GM23338 (cell line): ENCODE measurements at regions not wholly inside any gene's neighbourhood (a gene's known extent, or its start where the extent isn't known, plus 50 kb on each side); places are given as distances from the start of the nearest gene placed in this dataset.

Experiments used
- ATAC-seq: fragments of 200-7000 bp; cut with Tn5 transposase; 3 replicates; pipeline ENCODE4 v1.9.1; 2020
- DNase-seq: peaks from one replicate; pipeline ENCODE4 v3.0.0-alpha.2; 2015; ENCODE audit warnings: low spot score
- H2AFZ ChIP-seq: fragments of 200-600 bp; sonication (generic); 2 replicates; pipeline ENCODE4 v1.8.0; 2016; ENCODE audit warnings: antibody characterized with exemption, mild to moderate bottlenecking, moderate library complexity
- H3F3A ChIP-seq: fragments of 200-600 bp; sonication (generic); replicated peaks from 2 replicates; pipeline ENCODE4 v1.8.0; 2017; ENCODE audit warnings: antibody characterized with exemption, mixed run types, low read depth
- H3K27ac ChIP-seq: fragments of 200-600 bp; sonication (generic); 2 replicates; pipeline ENCODE4 v1.6.1; 2016; ENCODE audit warnings: low read depth
- H3K27me3 ChIP-seq: fragments of 200-600 bp; sonication (generic); 2 replicates; pipeline ENCODE4 v1.8.0; 2016; ENCODE audit warnings: mild to moderate bottlenecking, mixed run types, moderate library complexity; ENCODE audit not compliant: insufficient read depth
- H3K36me3 ChIP-seq: fragments of 200-600 bp; sonication (generic); 2 replicates; pipeline ENCODE4 v1.8.0; 2016; ENCODE audit warnings: mild to moderate bottlenecking; ENCODE audit not compliant: insufficient read depth
- H3K4me1 ChIP-seq: fragments of 200-600 bp; sonication (generic); 2 replicates; pipeline ENCODE4 v1.8.0; 2016; ENCODE audit warnings: mild to moderate bottlenecking, moderate library complexity; ENCODE audit not compliant: insufficient read depth
- H3K4me2 ChIP-seq: fragments of 200-600 bp; sonication (generic); 2 replicates; pipeline ENCODE4 v1.7.1; 2017; ENCODE audit warnings: mixed run types
- H3K4me3 ChIP-seq: fragments of 200-600 bp; sonication (generic); 2 replicates; pipeline ENCODE4 v1.6.1; 2016; ENCODE audit warnings: mixed run types
- H3K79me2 ChIP-seq: fragments of 200-600 bp; sonication (generic); replicated peaks from 2 replicates; pipeline ENCODE4 v1.8.0; 2017; ENCODE audit warnings: mild to moderate bottlenecking; ENCODE audit not compliant: insufficient read depth
- H3K9me2 ChIP-seq: fragments of 200-600 bp; sonication (generic); 2 replicates; pipeline ENCODE4 v1.8.0; 2017; ENCODE audit not compliant: insufficient read depth
- H4K20me1 ChIP-seq: fragments of 200-600 bp; sonication (generic); replicated peaks from 2 replicates; pipeline ENCODE4 v1.8.0; 2017; ENCODE audit warnings: mild to moderate bottlenecking; ENCODE audit not compliant: insufficient read depth
- H3K27ac Mint-ChIP-seq: 2 replicates; pipeline ENCODE4 v1.8.0; 2020; ENCODE audit warnings: inconsistent platforms, mild to moderate bottlenecking, moderate library complexity, mixed read lengths
- H3K27me3 Mint-ChIP-seq: 3 replicates; pipeline ENCODE4 v1.8.0; 2022; ENCODE audit warnings: low read depth, mild to moderate bottlenecking, moderate library complexity, mixed read lengths, inconsistent platforms; ENCODE audit not compliant: insufficient read depth, poor library complexity
- H3K36me3 Mint-ChIP-seq: 3 replicates; pipeline ENCODE4 v1.8.0; 2021; ENCODE audit warnings: low read depth, mild to moderate bottlenecking, inconsistent platforms, moderate library complexity, mixed read lengths
- H3K4me1 Mint-ChIP-seq: 3 replicates; pipeline ENCODE4 v1.8.0; 2020; ENCODE audit warnings: mild to moderate bottlenecking, inconsistent platforms, mixed read lengths
- H3K4me3 Mint-ChIP-seq: 3 replicates; pipeline ENCODE4 v1.8.0; 2021; ENCODE audit warnings: moderate library complexity, mild to moderate bottlenecking, inconsistent platforms, mixed read lengths
- H3K9me3 Mint-ChIP-seq: 3 replicates; pipeline ENCODE4 v1.8.0; 2020; ENCODE audit warnings: moderate library complexity, mild to moderate bottlenecking, inconsistent platforms, mixed read lengths
- CREB1 ChIP-seq: fragments of 250-450 bp; sonication (Bioruptor Pico); IDR thresholded peaks from 2 replicates; pipeline ENCODE4 v1.5.0; 2020; ENCODE audit warnings: low read depth, mild to moderate bottlenecking, moderate library complexity
- EZH2 ChIP-seq: fragments of 200-600 bp; sonication (generic); IDR thresholded peaks from one replicate; pipeline ENCODE4 v1.8.0; 2017; ENCODE audit warnings: antibody characterized with exemption, mild to moderate bottlenecking, low read depth; ENCODE audit not compliant: unreplicated experiment
- EZH2phosphoT487 ChIP-seq: fragments of 200-600 bp; sonication (generic); IDR thresholded peaks from one replicate; pipeline ENCODE4 v1.8.1; 2018; ENCODE audit warnings: antibody characterized with exemption; ENCODE audit not compliant: unreplicated experiment
- POLR2AphosphoS5 ChIP-seq: IDR thresholded peaks from 2 replicates; pipeline ENCODE4 v1.6.1; 2016; ENCODE audit warnings: antibody characterized with exemption, low read depth
- STAT1 ChIP-seq: IDR thresholded peaks from one replicate; pipeline ENCODE4 v1.6.1; 2016; ENCODE audit warnings: antibody characterized with exemption; ENCODE audit not compliant: unreplicated experiment
- ZNF114 ChIP-seq: fragments of 250-450 bp; sonication (Bioruptor Pico); IDR thresholded peaks from 2 replicates; pipeline ENCODE4 v1.5.0; 2020; ENCODE audit warnings: mild to moderate bottlenecking, moderate library complexity
- ZNF331 ChIP-seq: fragments of 250-450 bp; sonication (Bioruptor Pico); IDR thresholded peaks from 2 replicates; pipeline ENCODE4 v1.5.0; 2020; ENCODE audit warnings: low read depth, mild to moderate bottlenecking, moderate library complexity
- TF ChIP-seq, protein P1 (sequence below): IDR thresholded peaks from 2 replicates; pipeline ENCODE4 v1.6.1; 2016; ENCODE audit warnings: antibody characterized with exemption
- TF ChIP-seq, protein P2 (sequence below), 2 experiments: fragments of 200-600 bp in 1 of 2; sonication (generic) in 1 of 2; conservative IDR thresholded peaks; 2 replicates each; pipeline versions ENCODE4 v1.5.1 to v1.6.1; 2016 to 2017; ENCODE audit warnings: antibody characterized with exemption in 2 of 2, low read depth in 2 of 2, mild to moderate bottlenecking in 2 of 2, moderate library complexity in 1 of 2
- TF ChIP-seq, protein P3 (sequence below): fragments of 250-450 bp; sonication (Bioruptor Pico); IDR thresholded peaks from 2 replicates; pipeline ENCODE4 v1.5.0; 2020; ENCODE audit warnings: mild to moderate bottlenecking, moderate library complexity

DNA sequence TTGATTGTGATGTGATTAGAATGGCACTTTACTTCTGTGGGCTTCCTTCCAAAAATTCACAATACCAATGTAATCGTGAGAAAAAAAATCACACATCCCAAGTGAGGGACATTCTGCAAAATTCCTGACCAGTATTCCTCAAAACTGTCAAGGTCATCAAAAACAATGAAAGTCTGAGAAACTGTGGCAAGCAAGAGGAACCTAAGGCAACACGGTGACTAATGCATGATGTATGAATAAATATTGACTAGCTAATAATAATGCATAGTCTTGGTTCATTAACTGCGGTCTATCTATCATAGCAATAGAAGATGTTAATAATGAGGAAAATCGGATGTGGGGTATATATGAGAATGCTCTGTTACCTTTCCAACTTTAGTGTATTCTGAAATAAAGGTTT is 159.0 kb downstream of the RFC3 start:
- H3F3A ChIP-seq, result no peaks in the 10 kb centered on the region
- Mint-ChIP-seq H3K4me1 (no peaks in the 10 kb centered on the region), H3K36me3 (no peaks in the 10 kb centered on the region), H3K27ac (no peak overlapping the region), H3K4me3 (no peak overlapping the region), H3K27me3 (no peaks in the 10 kb centered on the region), H3K9me3 (no peaks in the 10 kb centered on the region)
- no peak overlapping the region for H3K4me2 ChIP-seq
- H3K27me3 ChIP-seq, result no peaks in the 10 kb centered on the region
- no peak for TF ChIP-seq ZNF331
- TF ChIP-seq POLR2AphosphoS5, result no peak
- TF ChIP-seq CREB1 (CRISPR knock-in tag), result no peak
- no peak for TF ChIP-seq ZNF114
- no peak for TF ChIP-seq EZH2phosphoT487
- TF ChIP-seq, protein P1, sequence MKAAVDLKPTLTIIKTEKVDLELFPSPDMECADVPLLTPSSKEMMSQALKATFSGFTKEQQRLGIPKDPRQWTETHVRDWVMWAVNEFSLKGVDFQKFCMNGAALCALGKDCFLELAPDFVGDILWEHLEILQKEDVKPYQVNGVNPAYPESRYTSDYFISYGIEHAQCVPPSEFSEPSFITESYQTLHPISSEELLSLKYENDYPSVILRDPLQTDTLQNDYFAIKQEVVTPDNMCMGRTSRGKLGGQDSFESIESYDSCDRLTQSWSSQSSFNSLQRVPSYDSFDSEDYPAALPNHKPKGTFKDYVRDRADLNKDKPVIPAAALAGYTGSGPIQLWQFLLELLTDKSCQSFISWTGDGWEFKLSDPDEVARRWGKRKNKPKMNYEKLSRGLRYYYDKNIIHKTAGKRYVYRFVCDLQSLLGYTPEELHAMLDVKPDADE, result no peak
- TF ChIP-seq, protein P2, sequence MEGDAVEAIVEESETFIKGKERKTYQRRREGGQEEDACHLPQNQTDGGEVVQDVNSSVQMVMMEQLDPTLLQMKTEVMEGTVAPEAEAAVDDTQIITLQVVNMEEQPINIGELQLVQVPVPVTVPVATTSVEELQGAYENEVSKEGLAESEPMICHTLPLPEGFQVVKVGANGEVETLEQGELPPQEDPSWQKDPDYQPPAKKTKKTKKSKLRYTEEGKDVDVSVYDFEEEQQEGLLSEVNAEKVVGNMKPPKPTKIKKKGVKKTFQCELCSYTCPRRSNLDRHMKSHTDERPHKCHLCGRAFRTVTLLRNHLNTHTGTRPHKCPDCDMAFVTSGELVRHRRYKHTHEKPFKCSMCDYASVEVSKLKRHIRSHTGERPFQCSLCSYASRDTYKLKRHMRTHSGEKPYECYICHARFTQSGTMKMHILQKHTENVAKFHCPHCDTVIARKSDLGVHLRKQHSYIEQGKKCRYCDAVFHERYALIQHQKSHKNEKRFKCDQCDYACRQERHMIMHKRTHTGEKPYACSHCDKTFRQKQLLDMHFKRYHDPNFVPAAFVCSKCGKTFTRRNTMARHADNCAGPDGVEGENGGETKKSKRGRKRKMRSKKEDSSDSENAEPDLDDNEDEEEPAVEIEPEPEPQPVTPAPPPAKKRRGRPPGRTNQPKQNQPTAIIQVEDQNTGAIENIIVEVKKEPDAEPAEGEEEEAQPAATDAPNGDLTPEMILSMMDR (conservative IDR thresholded peaks at IDR 0.05; ENCODE audit: low read depth in 2 of 2), result no peak
- no peak for TF ChIP-seq STAT1
- TF ChIP-seq, protein P3, sequence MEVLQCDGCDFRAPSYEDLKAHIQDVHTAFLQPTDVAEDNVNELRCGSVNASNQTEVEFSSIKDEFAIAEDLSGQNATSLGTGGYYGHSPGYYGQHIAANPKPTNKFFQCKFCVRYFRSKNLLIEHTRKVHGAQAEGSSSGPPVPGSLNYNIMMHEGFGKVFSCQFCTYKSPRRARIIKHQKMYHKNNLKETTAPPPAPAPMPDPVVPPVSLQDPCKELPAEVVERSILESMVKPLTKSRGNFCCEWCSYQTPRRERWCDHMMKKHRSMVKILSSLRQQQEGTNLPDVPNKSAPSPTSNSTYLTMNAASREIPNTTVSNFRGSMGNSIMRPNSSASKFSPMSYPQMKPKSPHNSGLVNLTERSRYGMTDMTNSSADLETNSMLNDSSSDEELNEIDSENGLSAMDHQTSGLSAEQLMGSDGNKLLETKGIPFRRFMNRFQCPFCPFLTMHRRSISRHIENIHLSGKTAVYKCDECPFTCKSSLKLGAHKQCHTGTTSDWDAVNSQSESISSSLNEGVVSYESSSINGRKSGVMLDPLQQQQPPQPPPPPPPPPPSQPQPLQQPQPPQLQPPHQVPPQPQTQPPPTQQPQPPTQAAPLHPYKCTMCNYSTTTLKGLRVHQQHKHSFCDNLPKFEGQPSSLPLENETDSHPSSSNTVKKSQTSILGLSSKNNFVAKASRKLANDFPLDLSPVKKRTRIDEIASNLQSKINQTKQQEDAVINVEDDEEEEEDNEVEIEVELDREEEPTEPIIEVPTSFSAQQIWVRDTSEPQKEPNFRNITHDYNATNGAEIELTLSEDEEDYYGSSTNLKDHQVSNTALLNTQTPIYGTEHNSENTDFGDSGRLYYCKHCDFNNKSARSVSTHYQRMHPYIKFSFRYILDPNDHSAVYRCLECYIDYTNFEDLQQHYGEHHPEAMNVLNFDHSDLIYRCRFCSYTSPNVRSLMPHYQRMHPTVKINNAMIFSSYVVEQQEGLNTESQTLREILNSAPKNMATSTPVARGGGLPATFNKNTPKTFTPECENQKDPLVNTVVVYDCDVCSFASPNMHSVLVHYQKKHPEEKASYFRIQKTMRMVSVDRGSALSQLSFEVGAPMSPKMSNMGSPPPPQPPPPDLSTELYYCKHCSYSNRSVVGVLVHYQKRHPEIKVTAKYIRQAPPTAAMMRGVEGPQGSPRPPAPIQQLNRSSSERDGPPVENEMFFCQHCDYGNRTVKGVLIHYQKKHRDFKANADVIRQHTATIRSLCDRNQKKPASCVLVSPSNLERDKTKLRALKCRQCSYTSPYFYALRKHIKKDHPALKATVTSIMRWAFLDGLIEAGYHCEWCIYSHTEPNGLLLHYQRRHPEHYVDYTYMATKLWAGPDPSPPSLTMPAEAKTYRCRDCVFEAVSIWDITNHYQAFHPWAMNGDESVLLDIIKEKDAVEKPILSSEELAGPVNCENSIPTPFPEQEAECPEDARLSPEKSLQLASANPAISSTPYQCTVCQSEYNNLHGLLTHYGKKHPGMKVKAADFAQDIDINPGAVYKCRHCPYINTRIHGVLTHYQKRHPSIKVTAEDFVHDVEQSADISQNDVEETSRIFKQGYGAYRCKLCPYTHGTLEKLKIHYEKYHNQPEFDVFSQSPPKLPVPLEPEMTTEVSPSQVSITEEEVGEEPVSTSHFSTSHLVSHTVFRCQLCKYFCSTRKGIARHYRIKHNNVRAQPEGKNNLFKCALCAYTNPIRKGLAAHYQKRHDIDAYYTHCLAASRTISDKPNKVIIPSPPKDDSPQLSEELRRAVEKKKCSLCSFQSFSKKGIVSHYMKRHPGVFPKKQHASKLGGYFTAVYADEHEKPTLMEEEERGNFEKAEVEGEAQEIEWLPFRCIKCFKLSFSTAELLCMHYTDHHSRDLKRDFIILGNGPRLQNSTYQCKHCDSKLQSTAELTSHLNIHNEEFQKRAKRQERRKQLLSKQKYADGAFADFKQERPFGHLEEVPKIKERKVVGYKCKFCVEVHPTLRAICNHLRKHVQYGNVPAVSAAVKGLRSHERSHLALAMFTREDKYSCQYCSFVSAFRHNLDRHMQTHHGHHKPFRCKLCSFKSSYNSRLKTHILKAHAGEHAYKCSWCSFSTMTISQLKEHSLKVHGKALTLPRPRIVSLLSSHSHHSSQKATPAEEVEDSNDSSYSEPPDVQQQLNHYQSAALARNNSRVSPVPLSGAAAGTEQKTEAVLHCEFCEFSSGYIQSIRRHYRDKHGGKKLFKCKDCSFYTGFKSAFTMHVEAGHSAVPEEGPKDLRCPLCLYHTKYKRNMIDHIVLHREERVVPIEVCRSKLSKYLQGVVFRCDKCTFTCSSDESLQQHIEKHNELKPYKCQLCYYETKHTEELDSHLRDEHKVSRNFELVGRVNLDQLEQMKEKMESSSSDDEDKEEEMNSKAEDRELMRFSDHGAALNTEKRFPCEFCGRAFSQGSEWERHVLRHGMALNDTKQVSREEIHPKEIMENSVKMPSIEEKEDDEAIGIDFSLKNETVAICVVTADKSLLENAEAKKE (CRISPR knock-in tag), result no peak
- TF ChIP-seq EZH2, result no peak
- no peaks in the 10 kb centered on the region for H3K79me2 ChIP-seq
- H3K4me3 ChIP-seq, result no peak overlapping the region
- H3K36me3 ChIP-seq, result no peaks in the 10 kb centered on the region
- H3K27ac ChIP-seq, result no peak overlapping the region
- no peaks in the 10 kb centered on the region for H4K20me1 ChIP-seq
- H3K9me2 ChIP-seq, result no peaks in the 10 kb centered on the region
- DNase-seq (no peak), ATAC-seq (no peak)
- no peaks in the 10 kb centered on the region for H3K4me1 ChIP-seq
- H2AFZ ChIP-seq, result no peak overlapping the region
